ENCODE measurements at regions not wholly inside any gene's neighbourhood (a gene's known extent, or its start where the extent isn't known, plus 50 kb on each side); places are given as distances from the start of the nearest gene placed in this dataset.

GRCh38 chr12:91356405-91356804 is 173.8 kb upstream of the DCN start:
- TF ChIP-seq POLR2AphosphoS5 (IDR thresholded peaks at IDR 0.05; ENCODE audit: low read depth, low read length), result no peak
- no peak for TF ChIP-seq TAF1 (IDR thresholded peaks at IDR 0.05; ENCODE audit: low read depth, low read length)
- no peak for TF ChIP-seq POLR2A (IDR thresholded peaks at IDR 0.05; ENCODE audit: low read depth, low read length)
- TF ChIP-seq POU2F2 (IDR thresholded peaks at IDR 0.05; ENCODE audit: low read depth, low read length), result no peak
- no peak for TF ChIP-seq SPI1 (IDR thresholded peaks at IDR 0.05; ENCODE audit: low read depth, low read length)
- TF ChIP-seq PAX5 (IDR thresholded peaks at IDR 0.05; ENCODE audit: insufficient read depth, low read length, severe bottlenecking), result no peak

Measured in GM12891 (cell line).